ENCODE measurements at regions not wholly inside any gene's neighbourhood (a gene's known extent, or its start where the extent isn't known, plus 50 kb on each side); places are given as distances from the start of the nearest gene placed in this dataset.

DNA sequence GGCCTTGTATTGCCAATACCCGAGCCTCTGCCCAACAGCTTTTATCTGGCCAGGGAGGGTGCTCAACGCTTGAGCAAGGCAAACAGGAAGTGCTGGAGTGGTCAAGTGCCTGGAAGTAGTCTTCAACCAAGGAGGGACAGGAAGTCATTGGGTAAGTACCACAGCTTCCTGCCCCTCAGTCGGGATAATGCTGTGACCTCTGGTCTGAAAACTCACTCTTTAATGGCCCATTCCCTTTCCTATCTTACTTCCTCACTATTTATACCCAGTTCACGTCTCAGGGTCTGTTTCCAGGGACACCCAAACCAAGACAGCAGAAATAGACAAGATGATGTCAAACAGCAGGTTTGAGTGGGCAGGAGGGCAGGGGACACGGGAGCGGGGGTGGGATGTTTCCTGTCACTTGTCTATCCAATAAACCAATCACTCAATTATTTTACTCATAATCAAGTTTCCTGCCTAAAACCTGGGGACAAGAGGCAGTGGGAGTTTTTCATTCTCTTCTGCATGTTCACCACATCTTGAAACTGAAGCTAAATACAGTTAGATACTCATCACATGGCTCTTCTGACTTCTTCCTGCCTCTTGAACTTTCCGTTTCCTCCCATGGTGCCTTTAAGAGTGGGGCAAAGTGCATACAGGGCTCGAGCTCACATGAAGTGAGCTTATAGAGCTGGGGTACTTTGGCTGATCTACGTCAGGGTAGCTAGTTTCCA, 68.9 kb upstream of the CAB39 start:
- DNase-seq: no peak

DNA sequence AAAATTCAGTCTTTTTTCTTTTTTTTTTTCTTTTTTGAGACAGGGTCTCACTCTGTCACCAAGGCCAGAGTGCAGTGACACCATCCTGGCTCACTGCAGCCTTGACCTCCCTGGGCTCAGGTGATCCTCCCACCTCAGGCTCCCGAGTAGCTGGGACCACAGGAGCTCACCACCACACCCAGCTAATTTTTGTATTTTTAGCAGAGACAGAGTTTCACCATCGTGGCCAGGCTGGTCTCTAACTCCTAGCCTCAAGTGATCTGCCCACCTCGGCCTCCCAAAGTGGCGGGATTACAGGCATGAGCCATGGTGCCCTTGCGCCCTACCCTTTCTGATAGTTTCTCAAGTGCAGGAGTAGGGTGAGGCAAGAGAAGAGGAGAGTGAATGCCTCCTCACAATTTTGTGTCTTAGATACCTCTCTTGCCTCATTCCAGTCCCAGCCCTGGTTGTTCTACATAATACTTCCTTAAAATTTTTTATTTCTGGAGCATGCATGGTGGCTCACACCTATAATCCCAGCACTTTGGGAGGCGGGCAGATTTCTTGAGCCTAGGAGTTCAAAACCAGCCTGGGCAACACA, 68.2 kb upstream of the CAB39 start:
- no peak for DNase-seq

DNA sequence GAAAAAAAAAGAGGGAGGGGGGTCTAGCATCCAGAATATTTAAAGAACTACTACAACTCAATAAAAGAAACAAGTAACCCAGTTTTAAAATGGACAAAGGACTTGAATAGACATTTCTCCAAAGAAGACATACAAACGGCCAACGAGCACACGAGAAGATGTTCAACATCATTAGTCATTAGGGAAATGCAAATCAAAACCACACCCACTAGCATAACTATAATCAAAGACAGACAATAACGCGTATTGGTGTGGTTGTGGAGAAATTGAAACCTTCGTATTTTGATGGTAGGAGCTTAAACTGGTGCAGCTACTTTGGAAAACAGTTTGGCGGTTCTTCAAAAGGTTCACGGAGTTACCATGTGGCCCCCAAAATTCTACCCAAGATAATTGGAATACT, 64.3 kb upstream of the CAB39 start:
- DNase-seq: no peak

DNA sequence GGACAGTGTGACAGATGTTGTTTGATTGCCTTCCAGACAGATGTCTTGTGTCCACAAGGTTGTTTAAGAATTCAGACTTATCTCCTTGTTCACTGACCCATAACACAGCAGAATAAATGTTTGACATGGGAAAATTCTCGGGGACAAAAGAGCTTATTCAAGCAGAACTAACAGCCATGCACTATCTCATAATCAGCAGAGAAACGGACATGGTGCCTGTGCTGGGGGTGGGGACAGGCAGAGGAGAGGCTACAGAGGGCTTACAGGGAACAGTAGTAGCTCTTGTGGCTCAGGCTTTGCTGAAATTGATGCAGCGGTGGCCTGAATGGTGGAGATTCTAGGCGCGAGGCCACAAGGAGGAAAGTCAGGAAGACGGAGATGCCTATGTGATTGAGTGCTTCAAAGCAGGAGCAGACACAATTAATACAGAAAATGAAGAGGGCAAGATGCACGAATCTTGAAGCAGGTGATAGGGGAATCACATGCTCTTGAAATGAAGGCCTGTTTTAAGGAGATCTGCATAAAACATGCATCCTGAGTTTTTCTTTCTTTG, 62.0 kb upstream of the CAB39 start:
- DNase-seq: no peak

DNA sequence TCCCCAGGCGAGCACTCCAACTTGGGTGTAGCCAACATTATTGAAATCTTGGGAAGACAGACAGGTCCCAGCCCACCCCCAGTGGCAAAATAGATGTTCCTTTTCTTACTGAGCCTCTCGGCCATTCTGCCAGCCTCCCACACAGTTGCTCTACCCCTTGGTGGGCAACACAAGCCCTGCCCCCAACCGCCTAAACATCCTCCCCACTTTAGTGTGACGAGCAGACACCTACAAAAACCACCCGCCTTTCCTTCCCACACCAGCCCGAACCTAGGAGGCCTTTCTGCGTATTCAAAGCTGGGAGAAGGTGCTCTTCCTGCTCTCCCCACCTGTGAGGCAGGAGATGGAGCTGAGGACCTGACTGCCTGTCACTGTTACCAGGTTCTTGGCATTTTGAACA, 58.6 kb upstream of the CAB39 start:
- no peak for DNase-seq

DNA sequence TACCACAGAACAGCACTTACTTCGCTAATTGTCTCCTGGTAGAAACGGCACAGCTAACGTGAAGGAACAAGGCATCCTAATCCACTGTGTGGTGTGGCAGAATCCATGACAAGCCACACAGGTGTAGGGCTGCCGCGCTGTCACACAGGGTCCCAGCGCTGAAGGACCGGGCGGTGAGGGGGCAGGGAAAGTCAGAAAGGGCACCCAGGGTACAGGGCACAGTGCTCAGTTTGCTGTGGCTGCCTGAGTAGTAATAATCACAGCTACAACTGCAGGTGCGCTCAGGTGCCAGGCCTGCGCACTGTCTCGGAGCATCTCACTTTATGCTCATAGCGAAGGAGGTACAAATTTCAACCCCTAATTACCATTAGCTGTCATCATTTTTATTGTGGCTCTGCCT, 55.2 kb upstream of the CAB39 start:
- DNase-seq: no peak

DNA sequence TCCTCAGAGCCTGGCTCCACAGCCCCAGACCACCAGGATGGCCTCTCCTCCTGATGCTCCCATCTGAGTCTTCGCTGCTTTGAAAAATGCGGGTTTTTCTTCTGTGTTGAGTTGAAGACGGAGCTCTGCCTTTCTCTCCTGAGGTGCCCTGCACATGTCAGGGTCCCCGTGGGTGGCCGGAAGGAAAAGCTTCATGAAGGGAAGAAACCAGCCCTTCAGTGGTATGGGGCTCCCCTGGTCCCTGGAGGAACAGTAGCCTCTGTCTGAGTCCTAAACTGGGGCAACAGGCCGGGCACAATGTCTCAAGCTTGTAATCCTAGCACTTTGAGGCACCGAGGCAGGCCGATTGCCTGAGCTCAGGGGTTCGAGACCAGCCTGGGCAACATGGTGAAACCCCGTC, 54.7 kb upstream of the CAB39 start:
- no peak for DNase-seq

DNA sequence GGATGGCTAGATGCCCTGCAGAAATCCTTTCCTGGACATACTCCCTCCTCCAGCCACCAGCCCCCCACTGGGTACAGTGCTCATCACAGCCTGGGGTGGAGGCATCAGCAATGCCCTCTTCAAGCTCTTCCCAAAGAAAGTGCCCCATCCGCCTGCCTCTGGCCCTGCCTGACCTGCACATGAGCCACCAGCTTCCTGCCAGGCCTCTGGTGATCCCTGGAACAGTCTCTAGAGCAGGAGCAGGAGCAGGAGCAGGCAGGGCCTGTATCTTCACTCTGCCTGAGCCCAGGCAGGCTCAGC, 54.1 kb upstream of the CAB39 start:
- no peak for DNase-seq

DNA sequence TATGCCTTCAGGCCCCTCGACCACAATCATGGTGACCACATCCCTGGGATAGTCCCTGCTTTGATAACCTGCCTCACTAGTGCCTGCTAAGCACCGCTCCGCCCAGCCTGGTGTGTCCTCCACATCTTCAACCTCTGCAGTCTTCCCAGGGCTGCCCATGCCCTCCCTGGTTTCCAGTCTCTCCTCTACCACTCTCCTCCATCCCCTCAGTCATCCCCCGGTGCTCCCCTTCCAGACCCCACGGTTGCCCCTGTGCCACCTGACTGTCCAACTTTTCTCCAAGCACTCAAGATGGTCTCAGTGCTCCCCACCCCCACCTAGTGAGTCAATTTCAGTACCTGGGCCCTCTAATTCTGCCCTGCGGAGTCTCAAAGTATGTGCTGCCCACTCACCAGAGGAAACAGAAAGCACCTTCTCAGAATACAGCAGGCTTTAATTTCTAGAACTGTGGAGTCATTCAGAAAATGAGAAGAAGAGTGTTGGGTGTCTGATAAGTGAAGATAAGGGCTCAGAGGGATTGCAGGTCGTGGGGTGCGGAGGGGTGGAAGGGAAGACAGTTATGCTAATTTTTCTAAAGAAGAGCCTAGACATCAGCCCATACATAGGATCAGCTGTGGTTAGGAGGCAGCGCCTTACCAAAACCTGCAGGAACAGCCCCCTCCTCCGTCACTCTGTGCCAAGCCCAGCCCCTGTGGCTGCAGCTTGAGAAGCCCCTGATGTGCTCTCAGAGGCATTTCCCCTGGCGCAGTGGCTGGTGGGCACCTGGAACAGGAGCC, 53.6 kb upstream of the CAB39 start:
- DNase-seq: no peak

DNA sequence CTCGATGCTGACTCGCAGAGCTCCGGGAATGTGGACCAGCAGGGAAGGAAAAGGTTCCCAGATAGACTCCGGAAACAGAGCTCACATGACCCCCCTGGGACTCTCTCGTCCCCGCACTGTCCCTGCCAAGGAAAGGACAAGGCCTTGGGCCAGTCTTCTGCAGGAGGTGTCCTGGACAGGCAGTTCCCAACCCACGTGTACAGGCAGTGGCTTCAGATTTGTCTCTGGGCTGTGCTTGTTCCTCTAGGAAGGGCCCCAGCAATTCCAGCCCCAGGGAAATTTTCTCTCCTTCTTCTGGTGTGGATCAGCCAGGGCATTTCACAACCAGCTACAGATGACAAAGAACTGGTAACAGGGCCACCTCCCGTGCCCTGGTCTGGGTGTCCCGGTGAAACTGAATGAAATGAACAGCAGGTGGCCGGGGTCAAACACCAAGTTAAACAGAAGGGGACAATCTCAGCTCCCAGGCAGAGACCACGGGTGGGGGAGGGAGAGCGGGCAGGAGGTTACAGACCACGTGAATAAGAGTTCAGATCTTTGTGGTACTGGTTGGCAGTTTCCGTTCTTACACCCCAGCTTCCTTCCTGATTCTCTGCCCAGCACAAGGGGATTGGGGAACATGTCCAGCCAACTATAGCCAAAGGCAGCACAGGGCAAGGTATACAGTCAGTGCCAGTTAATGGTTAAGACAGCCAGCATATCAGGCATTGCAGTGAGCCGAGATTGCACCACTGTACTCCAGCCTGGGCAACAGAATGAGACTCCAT, 52.2 kb upstream of the CAB39 start:
- DNase-seq: no peak

DNA sequence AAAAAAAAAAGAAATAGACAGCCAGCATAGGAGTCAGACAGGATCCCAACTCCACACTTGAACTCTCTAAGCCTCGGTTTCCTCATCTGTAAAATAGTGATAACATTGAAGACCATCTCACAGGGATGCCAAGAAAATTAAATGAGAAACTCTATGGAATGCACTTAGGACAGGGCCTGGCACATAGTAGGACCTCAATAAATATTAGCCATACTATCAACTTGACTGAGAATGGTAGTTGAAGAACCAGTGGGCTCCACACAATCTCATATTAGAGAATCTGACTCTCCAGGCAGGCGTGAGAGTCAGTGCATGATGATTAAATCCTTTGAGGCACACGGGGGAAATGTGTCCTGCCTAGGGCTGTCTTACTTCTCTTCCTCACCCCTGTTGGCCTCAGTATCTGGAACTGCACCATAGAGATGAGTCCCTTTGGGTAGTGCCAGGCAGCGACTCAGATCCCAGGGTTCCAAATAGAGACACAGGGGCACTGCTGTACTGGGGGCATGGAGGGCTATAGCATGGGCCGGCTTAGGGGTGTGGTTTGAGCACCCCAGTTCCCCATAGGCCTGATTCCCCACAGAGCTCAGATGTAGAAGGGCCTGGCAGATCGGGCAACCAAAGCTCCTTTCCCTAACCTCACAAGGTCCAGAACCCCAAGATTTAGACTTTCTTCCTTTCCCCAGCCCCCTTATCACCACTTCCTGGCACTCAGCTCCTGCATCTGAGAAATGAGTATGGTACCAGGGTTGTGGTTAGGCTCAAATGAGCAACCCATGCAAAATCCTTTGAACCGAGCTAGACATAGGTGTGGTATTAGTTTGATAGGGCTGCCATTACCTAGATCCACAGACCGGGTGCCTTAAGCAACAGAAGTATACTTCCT, 51.3 kb upstream of the CAB39 start:
- DNase-seq: no peak
